ENCODE measurements at regions not wholly inside any gene's neighbourhood (a gene's known extent, or its start where the extent isn't known, plus 50 kb on each side); places are given as distances from the start of the nearest gene placed in this dataset.

- DNase-seq, result no peak
These were observed 690.7 kb upstream of the PCDH15 start for GRCh38 chr10:55491712-55492111.

DNA sequence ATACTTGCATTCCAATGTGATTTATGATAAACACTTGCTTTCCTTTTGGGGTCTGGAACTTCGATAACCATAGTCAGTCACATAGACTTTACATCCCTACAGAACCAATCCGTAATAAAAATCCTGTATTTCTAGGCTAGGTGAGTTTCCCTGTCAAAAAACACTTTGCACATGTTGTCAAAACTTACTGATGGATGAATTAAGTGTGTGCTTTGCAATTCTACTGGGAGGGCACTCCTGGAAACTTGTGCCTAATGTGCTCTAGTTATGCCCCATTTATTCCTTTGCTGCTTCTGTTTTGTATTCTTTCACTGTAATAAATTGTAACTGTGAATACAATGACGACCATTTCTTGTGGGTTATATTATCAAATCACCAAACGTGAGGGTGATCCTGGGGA, 684.8 kb upstream of the PCDH15 start:
- no peak for DNase-seq

GRCh38 chr10:55476129-55476528, 675.1 kb upstream of the PCDH15 start:
- no peak for DNase-seq

GRCh38 chr10:55474258-55474657, 673.2 kb upstream of the PCDH15 start:
- DNase-seq, result no peak

DNA sequence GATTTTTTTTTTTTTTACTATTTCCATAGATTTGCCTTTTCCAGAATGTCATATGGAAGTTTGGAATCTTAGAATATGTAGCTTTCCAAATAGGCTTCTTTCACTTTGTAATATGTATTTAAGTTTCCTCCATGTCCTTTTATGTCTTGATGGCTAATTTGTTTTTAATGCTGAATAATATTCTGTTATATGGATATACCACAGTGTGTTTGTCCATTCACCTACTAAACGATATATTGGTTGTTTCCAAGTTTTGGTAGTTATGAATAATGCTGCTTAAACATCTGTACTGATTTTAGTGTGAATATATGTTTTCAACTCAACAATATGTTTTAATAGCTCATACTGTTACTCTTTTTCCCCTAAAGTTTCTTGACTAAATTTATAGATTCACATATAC, 669.8 kb upstream of the PCDH15 start:
- DNase-seq, result no peak

GRCh38 chr10:55466806-55467504, 665.9 kb upstream of the PCDH15 start:
- no peak for DNase-seq

- no peak for DNase-seq
These were observed 663.1 kb upstream of the PCDH15 start for GRCh38 chr10:55464083-55464482.

DNA sequence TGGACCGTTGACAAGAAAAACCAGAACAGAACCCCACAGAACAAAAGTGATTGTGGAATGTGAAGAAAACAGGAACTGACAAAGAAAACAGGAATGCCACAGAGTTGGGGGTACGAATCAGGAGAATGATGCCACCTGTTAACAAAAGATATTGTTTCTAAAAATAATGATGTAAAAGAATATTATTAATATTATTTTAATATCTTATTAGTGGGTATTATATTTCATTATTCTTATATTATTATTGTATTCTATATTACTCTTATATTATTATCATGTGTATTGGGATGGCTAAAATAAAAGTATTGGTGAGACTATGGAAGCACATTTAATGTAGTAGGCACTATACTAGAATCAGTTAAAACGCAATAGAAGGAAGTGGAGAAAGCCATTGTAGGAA, 659.0 kb upstream of the PCDH15 start:
- no peak for DNase-seq

DNA sequence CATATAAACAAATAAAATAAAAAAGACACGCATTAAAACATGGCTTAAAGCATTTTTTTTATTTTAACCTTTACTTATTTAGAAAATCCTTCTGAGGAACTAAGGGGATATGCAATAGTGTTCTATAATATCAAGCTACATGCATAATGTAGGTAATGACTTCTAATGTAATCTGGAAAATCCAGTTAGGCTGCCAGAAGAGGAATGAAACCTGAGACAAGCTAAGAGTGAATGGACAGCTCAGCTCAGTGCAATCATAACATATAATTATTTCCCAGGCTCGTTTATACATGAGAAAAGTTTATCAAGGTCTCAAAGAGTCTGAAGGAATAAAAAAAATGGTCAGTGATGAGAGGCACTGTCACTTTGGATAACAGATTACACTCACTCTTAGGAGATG, 649.0 kb upstream of the PCDH15 start:
- DNase-seq, result no peak

DNA sequence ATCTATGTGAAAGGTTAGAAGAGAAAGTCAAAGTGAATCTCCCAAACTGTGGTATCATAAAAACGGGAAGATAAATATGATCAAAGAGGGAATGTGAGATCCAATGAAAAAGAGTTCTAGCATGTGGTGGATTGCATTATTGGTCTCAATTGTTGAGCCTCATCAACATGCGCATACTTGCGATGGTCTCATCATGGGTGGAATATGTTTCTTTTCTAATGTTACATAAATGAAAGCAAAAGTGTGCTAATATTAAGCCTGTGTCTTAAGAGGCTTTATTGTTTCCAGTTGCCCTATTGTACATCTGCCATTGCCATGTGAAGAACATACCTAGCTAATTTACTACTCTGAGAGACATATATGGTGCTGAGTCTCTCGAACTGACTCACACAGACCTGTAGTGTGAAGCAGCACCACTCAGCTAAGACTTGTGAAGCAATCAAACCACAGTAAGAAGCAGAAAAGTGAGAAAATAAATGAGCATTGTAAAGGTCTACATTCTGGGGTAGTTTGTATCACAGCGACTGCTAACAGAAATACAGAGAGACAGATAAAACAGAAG, 645.5 kb upstream of the PCDH15 start:
- DNase-seq, result no peak

DNA sequence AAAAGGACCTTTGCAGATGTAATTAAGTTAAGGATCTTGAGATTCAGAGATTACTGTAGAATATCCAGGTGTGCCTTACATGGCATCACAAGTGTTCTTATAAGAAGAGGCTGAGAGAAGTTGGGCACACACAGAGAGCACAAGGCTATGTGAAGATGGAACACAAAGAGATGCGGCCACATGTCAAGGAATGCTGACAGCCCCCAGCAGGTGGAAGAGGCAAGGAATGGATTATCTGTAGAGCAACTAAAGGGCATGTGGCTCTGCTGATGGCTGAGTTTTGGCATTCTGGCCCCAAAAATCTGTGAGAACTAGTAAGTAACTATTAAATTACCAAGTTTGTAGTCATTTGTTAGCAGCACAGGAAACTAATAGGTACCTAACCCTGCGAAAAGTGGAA, 640.7 kb upstream of the PCDH15 start:
- no peak for DNase-seq

GRCh38 chr10:55426138-55426537, 625.1 kb upstream of the PCDH15 start:
- no peak for DNase-seq

GRCh38 chr10:55410415-55410885, 609.4 kb upstream of the PCDH15 start:
- DNase-seq, result no peak

DNA sequence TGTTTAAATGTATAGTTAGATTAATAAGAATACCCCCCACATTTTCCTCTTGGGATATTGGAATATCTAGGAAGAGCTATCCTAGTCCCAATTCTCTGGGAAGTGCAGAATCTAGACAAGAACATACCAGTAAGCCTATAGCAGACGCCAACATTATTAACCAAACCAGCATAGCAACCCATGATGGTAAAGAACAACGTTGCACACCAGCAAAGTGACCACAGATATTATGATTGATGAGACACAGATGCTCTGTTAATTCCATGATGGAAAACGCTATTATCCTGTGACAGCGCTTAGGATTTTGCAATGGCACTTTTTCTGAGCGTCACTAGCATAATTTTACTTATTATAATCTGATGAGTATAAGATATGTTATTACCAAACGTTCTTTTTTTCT, 603.1 kb upstream of the PCDH15 start:
- DNase-seq, result no peak

- no peak for DNase-seq
These were observed 599.2 kb upstream of the PCDH15 start for GRCh38 chr10:55400075-55400849.

DNA sequence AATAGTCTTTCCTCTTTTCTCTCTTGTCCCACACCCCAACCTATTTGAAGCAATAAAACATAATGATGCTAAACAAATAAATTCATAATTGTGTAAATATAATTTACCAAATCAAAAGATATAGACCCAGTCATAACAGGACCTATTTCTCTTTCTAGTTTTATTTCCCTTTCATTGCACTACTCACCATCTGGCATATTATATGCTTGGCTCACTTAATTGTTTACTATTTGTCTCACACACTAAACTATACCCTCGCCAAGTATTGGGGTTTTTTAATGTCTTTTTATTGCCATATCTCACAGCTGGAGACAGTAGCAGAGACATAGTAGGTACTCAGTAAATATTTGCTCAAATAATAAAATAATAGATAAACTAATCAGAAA, 597.5 kb upstream of the PCDH15 start:
- no peak for DNase-seq

GRCh38 chr10:55397777-55398496, 596.9 kb upstream of the PCDH15 start:
- no peak for DNase-seq

GRCh38 chr10:55378196-55378595, 577.2 kb upstream of the PCDH15 start:
- DNase-seq, result no peak

GRCh38 chr10:55374917-55375316, 573.9 kb upstream of the PCDH15 start:
- no peak for DNase-seq

DNA sequence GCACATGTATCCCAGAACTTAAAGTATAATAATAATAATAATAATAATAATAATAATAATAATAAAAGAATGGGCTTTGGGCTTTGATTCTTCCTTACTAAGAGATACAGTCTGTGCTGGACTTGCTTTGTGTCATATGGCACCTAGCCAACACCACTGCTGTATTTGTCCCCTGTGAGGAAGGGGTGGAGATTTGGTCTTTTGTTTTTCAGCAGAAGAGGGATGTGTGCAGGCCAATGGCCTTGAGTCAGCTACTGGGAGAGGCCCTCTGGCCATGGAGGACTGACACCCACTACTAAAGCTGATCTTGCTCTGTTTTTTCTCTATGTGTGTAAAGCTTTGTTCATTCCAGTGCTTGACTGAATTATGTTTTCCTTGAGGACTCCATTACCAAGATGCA, 573.0 kb upstream of the PCDH15 start:
- no peak for DNase-seq

DNA sequence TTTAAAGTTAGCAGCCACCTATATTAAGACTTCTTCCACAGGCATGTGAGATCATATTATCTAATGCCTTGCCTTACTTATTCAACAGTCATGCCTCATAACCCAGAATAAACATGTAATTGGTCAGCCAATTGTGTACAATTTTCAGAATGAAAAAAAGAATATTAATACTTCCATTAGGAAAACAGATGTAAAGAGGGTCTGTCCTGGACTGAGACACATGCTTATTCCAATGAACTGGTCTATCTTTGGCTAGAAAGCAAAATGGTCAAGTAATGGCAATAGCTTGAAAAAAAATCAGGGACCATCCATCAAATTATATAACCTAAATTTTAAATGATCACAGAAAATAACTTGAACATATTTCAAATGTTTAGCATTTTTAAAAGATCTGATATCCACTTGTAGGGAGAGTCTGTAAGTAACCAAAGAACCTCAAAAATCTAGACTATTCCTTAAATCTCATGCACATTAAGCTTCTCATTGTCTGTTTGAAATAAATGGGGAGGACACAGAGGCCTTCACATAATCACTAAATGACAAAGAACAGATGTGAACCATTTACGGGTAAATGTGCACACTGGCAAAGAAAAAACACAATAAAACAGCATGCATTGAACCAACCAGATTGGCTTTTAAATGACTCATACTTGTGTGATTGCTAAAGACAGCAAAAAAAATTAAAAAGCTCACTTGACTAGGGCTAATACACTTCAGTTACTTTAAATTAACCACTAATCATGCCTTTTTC, 568.8 kb upstream of the PCDH15 start:
- no peak for DNase-seq

GRCh38 chr10:55368467-55368866, 567.4 kb upstream of the PCDH15 start:
- DNase-seq, result no peak

- DNase-seq, result no peak
These were observed 566.5 kb upstream of the PCDH15 start for GRCh38 chr10:55367555-55367954.

All from stimulated activated CD4-positive, alpha-beta T cell treated with anti-CD3 and anti-CD28 coated beads, Interleukin-1b, Interleukin-23, amount 100 ng/mL, for 48 hours (primary cell).